Left lung (tissue), 4 donors: ENCODE measurements at regions not wholly inside any gene's neighbourhood (a gene's known extent, or its start where the extent isn't known, plus 50 kb on each side); places are given as distances from the start of the nearest gene placed in this dataset.

ENCODE experiments used
- ATAC-seq: fragments of 200-7000 bp; cut with Tn5 transposase; one replicate; pipeline ENCODE4 v1.9.1; 2020; ENCODE audit warnings: moderate library complexity
- DNase-seq, 4 donors: peaks; one replicate each; pipeline ENCODE4 v3.0.0-alpha.2; 2013 to 2020
- H3K27ac ChIP-seq, 2 donors: fragments of 200-600 bp; sonication (generic) in 1 of 2; one replicate each; pipeline versions ENCODE4 v1.5.0 to v1.8.0; 2020 to 2021
- H3K27me3 ChIP-seq, 2 donors: fragments of 200-600 bp; sonication (generic) in 1 of 2; one replicate each; pipeline versions ENCODE4 v1.5.0 to v1.8.0; 2020 to 2021
- H3K36me3 ChIP-seq, 2 donors: fragments of 200-600 bp; sonication (generic) in 1 of 2; one replicate each; pipeline versions ENCODE4 v1.5.0 to v1.8.0; 2020 to 2021
- H3K4me1 ChIP-seq, 2 donors: fragments of 200-600 bp; one replicate each; pipeline ENCODE4 v1.8.0; 2021
- H3K4me3 ChIP-seq, 2 donors: fragments of 200-600 bp; sonication (generic) in 1 of 2; one replicate each; pipeline versions ENCODE4 v1.5.0 to v1.8.0; 2020 to 2021; ENCODE audit warnings: mild to moderate bottlenecking in 1 of 2
- H3K9me3 ChIP-seq, 2 donors: fragments of 200-600 bp; sonication (generic) in 1 of 2; one replicate each; pipeline versions ENCODE4 v1.5.0 to v1.8.0; 2020 to 2021
- CTCF ChIP-seq, 2 donors: fragments of 200-600 bp; sonication (generic) in 1 of 2; IDR thresholded peaks; one replicate each; pipeline versions ENCODE4 v1.5.0 to v1.8.0; 2021; ENCODE audit warnings: antibody characterized with exemption in 2 of 2
- intact Hi-C, 2 donors: fragments of 100-400 bp; cut with DNase I; formaldehyde crosslinking; loops; one replicate each; pipeline versions ENCODE4 v1.11.2 to v1.14.2; 2022
- donor health status: DM: no; HTN: yes; CAD: no.
- donor health status: DM: no; HTN: no; CAD: no.

GRCh38 chr1:116302281-116302680, 70.8 kb upstream of the ATP1A1 start:
- no peak for ATAC-seq
- no peak overlapping the region for H3K4me3 ChIP-seq
- intact Hi-C loops, result no loop called here
- H3K27me3 ChIP-seq, result no peaks in the 10 kb centered on the region
- no peaks in the 10 kb centered on the region for H3K36me3 ChIP-seq
- peaks cover 0 to 7% of the 10 kb centered on the region in 2 donors for H3K9me3 ChIP-seq
- DNase-seq, result no peak
- H3K27ac ChIP-seq, result no peak overlapping the region
- no peak for TF ChIP-seq CTCF (IDR thresholded peaks at IDR 0.05)
- no peaks in the 10 kb centered on the region for H3K4me1 ChIP-seq

- intact Hi-C loops, result no loop called here
- H3K27me3 ChIP-seq, result no peaks in the 10 kb centered on the region
- DNase-seq (no peak), ATAC-seq (no peak)
- no peak overlapping the region for H3K27ac ChIP-seq
- peaks cover 0 to 5% of the 10 kb centered on the region in 2 donors for H3K4me1 ChIP-seq
- TF ChIP-seq CTCF (IDR thresholded peaks at IDR 0.05), result no peak
- H3K36me3 ChIP-seq, result no peaks in the 10 kb centered on the region
- H3K9me3 ChIP-seq, result no peaks in the 10 kb centered on the region
- no peak overlapping the region for H3K4me3 ChIP-seq
Measured at GRCh38 chr1:116306102-116306501, 66.9 kb upstream of the ATP1A1 start.

- Histone ChIP-seq H3K9me3 (no peaks in the 10 kb centered on the region), H3K27ac (no peak overlapping the region), H3K27me3 (no peaks in the 10 kb centered on the region), H3K36me3 (no peaks in the 10 kb centered on the region), H3K4me3 (no peak overlapping the region), H3K4me1 (peaks cover 5% of the 10 kb centered on the region in 2 donors)
- intact Hi-C loops, result no loop called here
- no peak for DNase-seq
- no peak for TF ChIP-seq CTCF (IDR thresholded peaks at IDR 0.05)
- no peak for ATAC-seq
Measured at GRCh38 chr1:116306840-116307442, 66.1 kb upstream of the ATP1A1 start.

DNA sequence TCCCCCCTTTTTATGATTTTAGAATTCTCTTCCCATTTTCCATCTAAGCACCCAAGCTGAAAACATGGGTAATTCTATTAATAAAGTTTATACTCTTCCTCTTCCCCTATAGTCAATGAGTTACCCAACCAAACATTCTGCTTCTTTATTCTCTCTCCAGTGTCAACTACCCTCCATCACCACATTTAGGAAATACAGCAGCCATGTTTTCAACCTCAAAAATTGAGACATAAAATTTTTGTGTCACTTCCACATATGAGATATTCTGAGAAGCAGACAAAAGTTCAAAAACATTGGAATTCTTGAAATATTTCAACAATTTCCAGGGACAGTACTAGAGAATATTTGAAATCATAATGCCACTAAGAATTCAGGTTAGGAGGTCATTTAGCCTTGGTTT, 64.8 kb upstream of the ATP1A1 start:
- DNase-seq, result no peak
- no peaks in the 10 kb centered on the region for H3K36me3 ChIP-seq
- ATAC-seq, result no peak
- H3K4me1 ChIP-seq, result peaks cover 5 to 10% of the 10 kb centered on the region in 2 donors
- no peaks in the 10 kb centered on the region for H3K27me3 ChIP-seq
- H3K4me3 ChIP-seq, result no peak overlapping the region
- no peak overlapping the region for H3K27ac ChIP-seq
- intact Hi-C loops, result no loop called here
- no peak for TF ChIP-seq CTCF (IDR thresholded peaks at IDR 0.05)
- no peaks in the 10 kb centered on the region for H3K9me3 ChIP-seq

DNA sequence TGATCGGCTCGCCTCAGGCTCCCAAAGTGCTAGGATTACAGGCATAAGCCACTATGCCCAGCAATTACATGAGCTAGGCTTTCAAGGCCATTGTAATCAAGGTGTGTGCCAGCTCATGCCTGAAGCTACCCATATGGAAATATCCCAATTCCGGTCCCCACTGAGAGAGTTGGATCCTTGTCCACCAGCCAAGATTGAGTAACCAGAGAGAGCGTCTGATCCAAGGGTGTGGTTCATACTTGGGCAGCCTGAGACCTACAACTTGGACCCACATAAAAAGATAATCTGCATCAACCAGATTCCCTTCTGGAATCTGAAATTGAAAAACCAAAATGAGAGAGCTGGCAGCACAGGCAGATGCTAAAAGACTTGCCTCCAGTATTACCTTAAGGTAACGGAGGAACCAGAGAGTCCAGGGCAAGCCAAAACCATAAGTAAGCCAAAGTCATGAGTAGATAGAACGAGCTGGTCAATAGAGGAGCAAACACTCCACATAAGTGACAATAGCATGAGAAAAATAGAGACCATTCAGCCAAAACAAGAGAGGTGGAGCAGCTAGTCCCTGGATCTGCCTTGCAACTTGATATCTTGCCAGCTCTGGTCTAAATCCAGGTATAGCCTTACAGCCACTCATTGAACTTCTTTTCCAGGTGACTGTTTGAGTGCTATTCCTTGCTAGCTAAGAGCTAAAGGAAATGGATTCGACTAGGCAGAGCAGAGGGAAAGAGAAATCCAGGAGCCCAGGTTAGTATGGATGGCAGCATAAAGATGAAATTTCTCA, 63.8 kb upstream of the ATP1A1 start:
- ATAC-seq, result peak; percentile 34
- Histone ChIP-seq H3K4me1 (peaks cover 5 to 10% of the 10 kb centered on the region in 2 donors), H3K27me3 (no peaks in the 10 kb centered on the region), H3K27ac (no peak overlapping the region), H3K9me3 (no peaks in the 10 kb centered on the region), H3K4me3 (no peak overlapping the region), H3K36me3 (no peaks in the 10 kb centered on the region)
- no peak for DNase-seq
- no peak for TF ChIP-seq CTCF (IDR thresholded peaks at IDR 0.05)
- intact Hi-C loops, result no loop called here
